CD8-positive, alpha-beta memory T cell (primary cell): ENCODE measurements at regions not wholly inside any gene's neighbourhood (a gene's known extent, or its start where the extent isn't known, plus 50 kb on each side); places are given as distances from the start of the nearest gene placed in this dataset.
A peak's percentile ranks its signal among the peaks of the same experiment; 100 is the strongest.

Experiments
- CTCF ChIA-PET: fragments of 350-600 bp; sonication (Branson Sonifier 250); formaldehyde crosslinking; loops from one replicate; lab custom pipeline; 2021; ENCODE audit warnings: antibody characterized with exemption; lab: Charles Lee
- POLR2A ChIA-PET: fragments of 350-600 bp; sonication (Branson Sonifier 250); formaldehyde crosslinking; loops from one replicate; lab custom pipeline; 2021; ENCODE audit warnings: antibody characterized with exemption; lab: Charles Lee
- DNase-seq, 5 donors: peaks; one replicate each; pipeline versions ENCODE4 v3.0.0 to v3.0.0-alpha.2; 2020 to 2022; ENCODE audit warnings: mixed read lengths in 1 of 5
- H3K27ac ChIP-seq: one replicate; pipeline ENCODE4 v1.7.0; 2013; ENCODE audit warnings: low read depth, mild to moderate bottlenecking, low read length, moderate library complexity
- H3K27me3 ChIP-seq: 2 replicates; pipeline ENCODE4 v1.7.0; 2013; ENCODE audit warnings: low read length, mild to moderate bottlenecking; ENCODE audit not compliant: insufficient read depth, poor library complexity, severe bottlenecking
- H3K36me3 ChIP-seq: 2 replicates; pipeline ENCODE4 v1.7.0; 2013; ENCODE audit warnings: mild to moderate bottlenecking, low read length, moderate library complexity; ENCODE audit not compliant: insufficient read depth
- H3K4me1 ChIP-seq: 2 replicates; pipeline ENCODE4 v1.7.0; 2013; ENCODE audit warnings: mild to moderate bottlenecking, low read length, moderate library complexity; ENCODE audit not compliant: insufficient read depth
- H3K4me3 ChIP-seq: 2 replicates; pipeline ENCODE4 v1.7.0; 2013; ENCODE audit warnings: mild to moderate bottlenecking, low read length
- H3K9me3 ChIP-seq: 2 replicates; pipeline ENCODE4 v1.7.0; 2013; ENCODE audit warnings: mild to moderate bottlenecking, low read length
- H3K27ac Mint-ChIP-seq, 8 donors: one replicate each; pipeline ENCODE4 v1.8.0; 2020 to 2021; ENCODE audit warnings: mixed read lengths in 8 of 8, mild to moderate bottlenecking in 6 of 8, inconsistent platforms in 3 of 8, moderate library complexity in 3 of 8
- H3K27me3 Mint-ChIP-seq, 2 donors: one replicate each; pipeline ENCODE4 v1.8.0; 2020 to 2021; ENCODE audit warnings: mixed read lengths in 2 of 2, mild to moderate bottlenecking in 1 of 2, moderate library complexity in 1 of 2
- H3K36me3 Mint-ChIP-seq, 3 donors: one replicate each; pipeline ENCODE4 v1.8.0; 2020 to 2021; ENCODE audit warnings: mixed read lengths in 3 of 3, inconsistent platforms in 1 of 3, mild to moderate bottlenecking in 1 of 3
- H3K4me1 Mint-ChIP-seq, 3 donors: one replicate each; pipeline ENCODE4 v1.8.0; 2020 to 2021; ENCODE audit warnings: mixed read lengths in 3 of 3, inconsistent platforms in 1 of 3, mild to moderate bottlenecking in 1 of 3
- H3K4me3 Mint-ChIP-seq, 7 donors: one replicate each; pipeline ENCODE4 v1.8.0; 2020 to 2021; ENCODE audit warnings: mixed read lengths in 7 of 7, mild to moderate bottlenecking in 6 of 7, moderate library complexity in 4 of 7, inconsistent platforms in 2 of 7
- H3K9me3 Mint-ChIP-seq, 5 donors: one replicate each; pipeline ENCODE4 v1.8.0; 2020 to 2022; ENCODE audit warnings: mixed read lengths in 5 of 5, mild to moderate bottlenecking in 3 of 5, moderate library complexity in 2 of 5, inconsistent platforms in 1 of 5

DNA sequence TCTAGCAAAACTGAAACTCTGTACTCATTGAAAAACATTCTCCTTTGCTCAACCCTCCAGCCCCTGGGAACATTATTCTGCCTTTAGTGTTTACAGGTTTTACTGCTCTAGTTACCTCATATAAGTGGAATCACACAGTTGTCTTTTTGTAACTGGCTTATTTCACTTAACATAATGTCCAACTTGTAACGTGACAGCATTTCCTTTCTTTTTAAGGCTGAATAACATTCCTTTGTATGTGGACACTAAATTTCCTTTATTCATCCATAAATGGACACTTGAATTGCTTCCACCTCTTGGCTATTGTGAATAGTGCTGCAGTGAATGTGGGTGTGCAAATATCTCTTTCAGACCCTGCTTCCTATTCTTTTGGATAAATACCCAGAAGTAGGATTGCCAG lies 144.9 kb downstream of the ACTR3 start:
- H3K4me1 Mint-ChIP-seq = no peaks in the 10 kb centered on the region
- no peak for DNase-seq
- no peaks in the 10 kb centered on the region for H3K27me3 ChIP-seq

DNA sequence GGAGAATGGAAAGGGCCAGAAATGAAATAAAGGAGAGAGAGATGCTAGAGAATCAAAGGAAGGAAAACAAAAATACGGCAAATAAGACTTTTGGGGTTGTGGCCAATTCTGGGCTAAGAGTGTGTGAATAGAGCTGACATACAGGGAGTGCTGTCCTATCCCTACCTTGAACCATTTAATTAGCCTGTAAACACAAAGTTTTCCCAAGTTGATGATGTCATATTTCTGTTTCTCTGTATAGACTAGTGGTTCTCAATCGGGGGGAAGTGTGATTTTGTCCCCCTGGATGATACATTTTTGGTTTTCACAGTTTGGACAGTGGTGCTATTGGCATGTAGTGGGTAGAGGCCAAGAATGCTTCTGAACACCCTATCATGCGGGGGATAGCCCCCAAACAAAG lies 148.8 kb downstream of the ACTR3 start:
- POLR2A ChIA-PET = no interaction called here
- Histone ChIP-seq H3K36me3 (no peaks in the 10 kb centered on the region), H3K4me1 (no peaks in the 10 kb centered on the region), H3K4me3 (no peak overlapping the region), H3K27ac (no peak overlapping the region), H3K27me3 (no peaks in the 10 kb centered on the region), H3K9me3 (no peaks in the 10 kb centered on the region)
- Mint-ChIP-seq H3K9me3 (no peaks in the 10 kb centered on the region), H3K27me3 (peaks cover 8 to 24% of the 10 kb centered on the region in 2 donors), H3K36me3 (no peaks in the 10 kb centered on the region), H3K27ac (no peak overlapping the region), H3K4me1 (no peaks in the 10 kb centered on the region), H3K4me3 (no peak overlapping the region)
- CTCF ChIA-PET = no interaction called here
- no peak for DNase-seq

More for the DNA sequence above, 144.9 kb downstream of the ACTR3 start:
- Mint-ChIP-seq H3K4me3 (no peak overlapping the region), H3K36me3 (no peaks in the 10 kb centered on the region), H3K27ac (no peak overlapping the region), H3K27me3 (peaks cover 23 to 36% of the 10 kb centered on the region in 2 donors), H3K9me3 (no peaks in the 10 kb centered on the region)
- POLR2A ChIA-PET = no interaction called here
- CTCF ChIA-PET = no interaction called here
- Histone ChIP-seq H3K4me3 (no peak overlapping the region), H3K9me3 (no peaks in the 10 kb centered on the region), H3K27ac (no peak overlapping the region), H3K4me1 (no peaks in the 10 kb centered on the region), H3K36me3 (no peaks in the 10 kb centered on the region)

DNA sequence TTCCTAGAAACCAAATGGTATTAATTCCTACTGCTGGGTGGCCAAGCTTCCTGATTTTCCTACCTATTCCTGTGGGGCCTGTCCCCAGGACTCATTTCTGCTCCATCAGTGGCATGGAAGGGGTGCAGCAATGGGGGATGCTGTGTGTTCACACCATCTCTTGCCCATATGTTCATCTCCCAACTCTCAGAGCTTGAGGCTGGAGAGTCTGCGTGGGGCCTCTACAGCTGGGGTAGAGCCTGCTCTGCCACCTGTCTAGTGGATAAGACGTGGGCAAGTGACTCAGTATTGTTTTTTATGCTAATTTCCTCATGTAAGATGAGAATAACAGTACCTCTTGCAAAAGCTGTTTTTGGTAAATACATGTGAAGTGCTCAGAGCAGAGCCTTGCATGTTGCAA lies 149.8 kb downstream of the ACTR3 start:
- no peak overlapping the region for H3K27ac ChIP-seq
- no peaks in the 10 kb centered on the region for H3K36me3 Mint-ChIP-seq
- no peak overlapping the region for H3K4me3 ChIP-seq
- H3K9me3 ChIP-seq = no peaks in the 10 kb centered on the region
- ChIA-PET CTCF (no interaction called here), POLR2A (no interaction called here)
- no peaks in the 10 kb centered on the region for H3K27me3 ChIP-seq
- no peak overlapping the region for H3K4me3 Mint-ChIP-seq
- no peaks in the 10 kb centered on the region for H3K36me3 ChIP-seq
- DNase-seq = no peak
- H3K9me3 Mint-ChIP-seq = no peaks in the 10 kb centered on the region
- H3K27me3 Mint-ChIP-seq = peaks cover 8 to 28% of the 10 kb centered on the region in 2 donors
- H3K4me1 ChIP-seq = no peaks in the 10 kb centered on the region
- no peak overlapping the region for H3K27ac Mint-ChIP-seq
- H3K4me1 Mint-ChIP-seq = no peaks in the 10 kb centered on the region

DNA sequence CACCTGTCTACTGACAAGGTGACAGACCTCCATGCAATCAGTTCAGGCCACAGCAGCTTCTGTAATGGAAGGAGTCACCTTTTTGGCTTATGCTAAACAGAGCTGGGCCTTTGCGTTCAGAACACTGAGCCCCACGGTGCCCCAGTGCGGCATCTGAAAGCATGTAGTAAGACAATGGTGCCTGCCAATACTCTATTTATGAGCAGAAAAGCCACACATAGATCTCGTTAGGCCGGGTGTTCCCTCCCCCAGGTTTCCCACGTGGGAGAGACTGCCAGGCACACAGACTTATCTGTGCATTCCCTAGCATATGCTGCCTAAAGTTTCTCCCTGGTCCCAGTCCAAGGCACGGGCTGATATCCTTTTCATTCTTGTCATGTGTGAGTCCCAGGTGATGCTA lies 150.9 kb downstream of the ACTR3 start:
- Mint-ChIP-seq H3K4me3 (no peak overlapping the region), H3K4me1 (no peaks in the 10 kb centered on the region), H3K27ac (no peak overlapping the region), H3K36me3 (no peaks in the 10 kb centered on the region), H3K9me3 (no peaks in the 10 kb centered on the region), H3K27me3 (peaks cover 8 to 29% of the 10 kb centered on the region in 2 donors)
- H3K27me3 ChIP-seq = no peaks in the 10 kb centered on the region
- H3K36me3 ChIP-seq = no peaks in the 10 kb centered on the region
- no peak overlapping the region for H3K4me3 ChIP-seq
- POLR2A ChIA-PET = no interaction called here
- no peaks in the 10 kb centered on the region for H3K9me3 ChIP-seq
- H3K27ac ChIP-seq = no peak overlapping the region
- no peaks in the 10 kb centered on the region for H3K4me1 ChIP-seq
- DNase-seq = no peak
- CTCF ChIA-PET = no interaction called here

- Histone ChIP-seq H3K9me3 (no peaks in the 10 kb centered on the region), H3K4me1 (no peaks in the 10 kb centered on the region), H3K27ac (no peak overlapping the region), H3K36me3 (no peaks in the 10 kb centered on the region), H3K4me3 (no peak overlapping the region), H3K27me3 (no peaks in the 10 kb centered on the region)
- peaks cover 0 to 3% (median 0%) of the 10 kb centered on the region in 5 donors for H3K9me3 Mint-ChIP-seq
- CTCF ChIA-PET = no interaction called here
- H3K27me3 Mint-ChIP-seq = peaks cover 13 to 34% of the 10 kb centered on the region in 2 donors
- H3K4me3 Mint-ChIP-seq = no peak overlapping the region
- DNase-seq = no peak
- no peaks in the 10 kb centered on the region for H3K36me3 Mint-ChIP-seq
- H3K4me1 Mint-ChIP-seq = no peaks in the 10 kb centered on the region
- H3K27ac Mint-ChIP-seq = no peak overlapping the region
- POLR2A ChIA-PET = no interaction called here
These were observed 155.1 kb downstream of the ACTR3 start for GRCh38 chr2:114044985-114045384.

DNA sequence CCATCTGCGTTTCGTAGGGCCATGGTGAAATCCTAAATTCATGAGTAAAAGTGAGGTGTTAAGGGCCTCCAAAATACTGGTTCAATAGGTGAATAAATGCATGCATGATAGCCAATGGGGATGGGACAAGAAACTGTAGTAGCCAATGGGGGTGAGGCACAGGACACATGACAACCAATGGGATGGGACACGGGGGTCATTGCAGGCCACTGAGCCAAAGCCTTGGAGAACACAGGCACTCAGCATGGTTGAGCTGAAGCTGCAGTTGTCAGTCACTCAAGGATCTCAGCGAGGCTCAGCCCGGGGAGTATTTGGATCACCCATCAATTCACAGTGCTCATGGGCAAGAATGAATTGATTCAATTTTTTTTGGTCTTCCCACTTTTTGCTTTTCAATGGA lies 156.5 kb downstream of the ACTR3 start:
- ChIA-PET CTCF (no interaction called here), POLR2A (no interaction called here)
- Histone ChIP-seq H3K9me3 (no peaks in the 10 kb centered on the region), H3K4me3 (no peak overlapping the region), H3K27ac (no peak overlapping the region), H3K36me3 (no peaks in the 10 kb centered on the region), H3K4me1 (no peaks in the 10 kb centered on the region), H3K27me3 (no peaks in the 10 kb centered on the region)
- Mint-ChIP-seq H3K4me1 (no peaks in the 10 kb centered on the region), H3K36me3 (no peaks in the 10 kb centered on the region), H3K9me3 (peaks cover 0 to 3% (median 0%) of the 10 kb centered on the region in 5 donors), H3K4me3 (no peak overlapping the region), H3K27ac (peak overlapping the region in 1 of 8 donors; percentile 20), H3K27me3 (peaks cover 14 to 38% of the 10 kb centered on the region in 2 donors)
- no peak for DNase-seq

- Histone ChIP-seq H3K4me3 (no peak overlapping the region), H3K36me3 (no peaks in the 10 kb centered on the region), H3K27me3 (no peaks in the 10 kb centered on the region), H3K4me1 (no peaks in the 10 kb centered on the region), H3K27ac (no peak overlapping the region), H3K9me3 (no peaks in the 10 kb centered on the region)
- POLR2A ChIA-PET = no interaction called here
- H3K27ac Mint-ChIP-seq = no peak overlapping the region
- H3K27me3 Mint-ChIP-seq = peaks cover 14 to 39% of the 10 kb centered on the region in 2 donors
- H3K4me3 Mint-ChIP-seq = no peak overlapping the region
- no peaks in the 10 kb centered on the region for H3K4me1 Mint-ChIP-seq
- CTCF ChIA-PET = no interaction called here
- peaks cover 0 to 3% (median 0%) of the 10 kb centered on the region in 5 donors for H3K9me3 Mint-ChIP-seq
- H3K36me3 Mint-ChIP-seq = no peaks in the 10 kb centered on the region
- DNase-seq = no peak
These were observed 157.1 kb downstream of the ACTR3 start for GRCh38 chr2:114046866-114047435.

GRCh38 chr2:114049280-114049679 lies 159.4 kb downstream of the ACTR3 start:
- no peak overlapping the region for H3K4me3 ChIP-seq
- H3K4me1 ChIP-seq = no peaks in the 10 kb centered on the region
- H3K9me3 Mint-ChIP-seq = peaks cover 0 to 3% (median 0%) of the 10 kb centered on the region in 5 donors
- no peak overlapping the region for H3K27ac Mint-ChIP-seq
- no peaks in the 10 kb centered on the region for H3K36me3 ChIP-seq
- H3K27me3 Mint-ChIP-seq = peaks cover 22 to 51% of the 10 kb centered on the region in 2 donors
- DNase-seq = no peak
- H3K4me1 Mint-ChIP-seq = no peaks in the 10 kb centered on the region
- no peak overlapping the region for H3K4me3 Mint-ChIP-seq
- CTCF ChIA-PET = no interaction called here
- no peaks in the 10 kb centered on the region for H3K27me3 ChIP-seq
- no peaks in the 10 kb centered on the region for H3K36me3 Mint-ChIP-seq
- H3K27ac ChIP-seq = no peak overlapping the region
- POLR2A ChIA-PET = no interaction called here
- H3K9me3 ChIP-seq = no peaks in the 10 kb centered on the region
